ENCODE measurements at regions not wholly inside any gene's neighbourhood (a gene's known extent, or its start where the extent isn't known, plus 50 kb on each side); places are given as distances from the start of the nearest gene placed in this dataset.

- TF ChIP-seq CTCF (IDR thresholded peaks at IDR 0.05; ENCODE audit: partially characterized antibody, unreplicated experiment): no peak
- Mint-ChIP-seq H3K4me3 (ENCODE audit: unreplicated experiment) (no peak overlapping the region), H3K27me3 (ENCODE audit: unreplicated experiment) (peaks cover 2% of the 10 kb centered on the region), H3K4me1 (ENCODE audit: low read depth, unreplicated experiment) (peaks cover 5% of the 10 kb centered on the region), H3K9me3 (ENCODE audit: unreplicated experiment) (no peaks in the 10 kb centered on the region), H3K36me3 (ENCODE audit: unreplicated experiment) (no peaks in the 10 kb centered on the region), H3K27ac (ENCODE audit: unreplicated experiment) (peak overlapping the region; percentile 59)
- peak; percentile 37 for DNase-seq
These were observed 183.0 kb downstream of the MREG start for GRCh38 chr2:215830304-215830703.

- no peaks in the 10 kb centered on the region for H3K9me3 Mint-ChIP-seq (ENCODE audit: unreplicated experiment)
- H3K4me1 Mint-ChIP-seq (ENCODE audit: low read depth, unreplicated experiment): peaks cover 5% of the 10 kb centered on the region
- no peak overlapping the region for H3K4me3 Mint-ChIP-seq (ENCODE audit: unreplicated experiment)
- no peak for DNase-seq
- no peak for TF ChIP-seq CTCF (IDR thresholded peaks at IDR 0.05; ENCODE audit: partially characterized antibody, unreplicated experiment)
- H3K36me3 Mint-ChIP-seq (ENCODE audit: unreplicated experiment): no peaks in the 10 kb centered on the region
- peaks cover 2% of the 10 kb centered on the region for H3K27me3 Mint-ChIP-seq (ENCODE audit: unreplicated experiment)
- H3K27ac Mint-ChIP-seq (ENCODE audit: unreplicated experiment): no peak overlapping the region
These were observed 184.1 kb downstream of the MREG start for GRCh38 chr2:215829261-215829660.

- no peak overlapping the region for H3K27ac Mint-ChIP-seq (ENCODE audit: unreplicated experiment)
- no peak overlapping the region for H3K4me3 Mint-ChIP-seq (ENCODE audit: unreplicated experiment)
- no peaks in the 10 kb centered on the region for H3K9me3 Mint-ChIP-seq (ENCODE audit: unreplicated experiment)
- no peaks in the 10 kb centered on the region for H3K36me3 Mint-ChIP-seq (ENCODE audit: unreplicated experiment)
- peaks cover 2% of the 10 kb centered on the region for H3K27me3 Mint-ChIP-seq (ENCODE audit: unreplicated experiment)
- peaks cover 3% of the 10 kb centered on the region for H3K4me1 Mint-ChIP-seq (ENCODE audit: low read depth, unreplicated experiment)
- DNase-seq: peak; percentile 33
- peak; percentile 47 for TF ChIP-seq CTCF (IDR thresholded peaks at IDR 0.05; ENCODE audit: partially characterized antibody, unreplicated experiment)
These were observed 184.7 kb downstream of the MREG start for GRCh38 chr2:215828528-215829184.

GRCh38 chr2:215826838-215827441 lies 186.4 kb downstream of the MREG start:
- Mint-ChIP-seq H3K9me3 (ENCODE audit: unreplicated experiment) (peaks cover 3% of the 10 kb centered on the region), H3K36me3 (ENCODE audit: unreplicated experiment) (no peaks in the 10 kb centered on the region), H3K27me3 (ENCODE audit: unreplicated experiment) (peaks cover 4% of the 10 kb centered on the region), H3K4me1 (ENCODE audit: low read depth, unreplicated experiment) (no peaks in the 10 kb centered on the region), H3K4me3 (ENCODE audit: unreplicated experiment) (no peak overlapping the region), H3K27ac (ENCODE audit: unreplicated experiment) (no peak overlapping the region)
- no peak for DNase-seq
- no peak for TF ChIP-seq CTCF (IDR thresholded peaks at IDR 0.05; ENCODE audit: partially characterized antibody, unreplicated experiment)

- no peak for TF ChIP-seq CTCF (IDR thresholded peaks at IDR 0.05; ENCODE audit: partially characterized antibody, unreplicated experiment)
- Mint-ChIP-seq H3K4me3 (ENCODE audit: unreplicated experiment) (no peak overlapping the region), H3K4me1 (ENCODE audit: low read depth, unreplicated experiment) (no peaks in the 10 kb centered on the region), H3K27ac (ENCODE audit: unreplicated experiment) (no peak overlapping the region), H3K36me3 (ENCODE audit: unreplicated experiment) (no peaks in the 10 kb centered on the region), H3K27me3 (ENCODE audit: unreplicated experiment) (peaks cover 2% of the 10 kb centered on the region), H3K9me3 (ENCODE audit: unreplicated experiment) (peaks cover 3% of the 10 kb centered on the region)
- DNase-seq: no peak
These were observed 187.0 kb downstream of the MREG start for GRCh38 chr2:215826376-215826775.
